ENCODE measurements at regions not wholly inside any gene's neighbourhood (a gene's known extent, or its start where the extent isn't known, plus 50 kb on each side); places are given as distances from the start of the nearest gene placed in this dataset.

GRCh38 chr6:80832337-80832736 is 725.9 kb downstream of the BCKDHB start:
- TF ChIP-seq GATA2 (IDR thresholded peaks at IDR 0.05; ENCODE audit: low read depth, low read length) (no peak), GATA3 (IDR thresholded peaks at IDR 0.05; ENCODE audit: low read depth, low read length) (no peak)
